Liver (tissue), 8 donors: ENCODE measurements at regions not wholly inside any gene's neighbourhood (a gene's known extent, or its start where the extent isn't known, plus 50 kb on each side); places are given as distances from the start of the nearest gene placed in this dataset.

Source experiments
- DNase-seq: peaks from one replicate; pipeline ENCODE4 v3.0.0-alpha.2; 2017; ENCODE audit warnings: low spot score
- H3K27ac ChIP-seq, 2 donors: one replicate each; pipeline ENCODE4 v1.7.0; 2013; ENCODE audit warnings: inconsistent platforms in 2 of 2, low read length in 2 of 2, control low read depth in 1 of 2, low read depth in 1 of 2, mild to moderate bottlenecking in 1 of 2
- H3K27me3 ChIP-seq, 4 donors: one replicate each; pipeline versions ENCODE4 v1.6.1 to v1.7.0; 2013; ENCODE audit warnings: low read length in 3 of 4, inconsistent platforms in 1 of 4, mild to moderate bottlenecking in 1 of 4, moderate library complexity in 1 of 4; ENCODE audit not compliant: control insufficient read depth in 4 of 4, insufficient read depth in 4 of 4
- H3K36me3 ChIP-seq, 4 donors: one replicate each; pipeline versions ENCODE4 v1.6.1 to v1.7.0; 2013; ENCODE audit warnings: low read length in 3 of 4, mild to moderate bottlenecking in 3 of 4, low read depth in 1 of 4, moderate library complexity in 1 of 4; ENCODE audit not compliant: control insufficient read depth in 4 of 4, insufficient read depth in 3 of 4
- H3K4me1 ChIP-seq, 4 donors: one replicate each; pipeline versions ENCODE4 v1.6.1 to v1.7.0; 2013; ENCODE audit warnings: low read length in 3 of 4, mild to moderate bottlenecking in 3 of 4, moderate library complexity in 1 of 4; ENCODE audit not compliant: control insufficient read depth in 4 of 4, insufficient read depth in 4 of 4
- H3K4me3 ChIP-seq, 3 donors: one replicate each; pipeline versions ENCODE4 v1.6.1 to v1.7.0; 2013; ENCODE audit warnings: low read length in 3 of 3, control low read depth in 1 of 3, low read depth in 1 of 3, mild to moderate bottlenecking in 1 of 3
- H3K9ac ChIP-seq, 2 donors: one replicate each; pipeline ENCODE4 v1.7.0; 2013; ENCODE audit warnings: low read length in 2 of 2, mild to moderate bottlenecking in 2 of 2, moderate library complexity in 2 of 2, control low read depth in 1 of 2, low read depth in 1 of 2
- H3K9me3 ChIP-seq, 4 donors: one replicate each; pipeline versions ENCODE4 v1.6.1 to v1.7.0; 2013; ENCODE audit warnings: low read length in 3 of 4; ENCODE audit not compliant: control insufficient read depth in 4 of 4
- EGR1 ChIP-seq, 2 donors: IDR thresholded peaks; 2 replicates each; pipeline ENCODE4 v1.6.1; 2016 to 2018; ENCODE audit warnings: antibody characterized with exemption in 2 of 2, low read depth in 2 of 2
- FOXA1 ChIP-seq: IDR thresholded peaks from 2 replicates; pipeline ENCODE4 v1.6.1; 2016; ENCODE audit warnings: antibody characterized with exemption
- FOXA2 ChIP-seq: IDR thresholded peaks from 2 replicates; pipeline ENCODE4 v1.6.1; 2016; ENCODE audit warnings: antibody characterized with exemption
- GABPA ChIP-seq, 2 donors: IDR thresholded peaks in 1 of 2; conservative IDR thresholded peaks in 1 of 2; 2 replicates each; pipeline ENCODE4 v1.6.1; 2016; ENCODE audit warnings: antibody characterized with exemption in 2 of 2, mild to moderate bottlenecking in 1 of 2, moderate library complexity in 1 of 2
- HNF4A ChIP-seq, 2 donors: conservative IDR thresholded peaks; 2 replicates each; pipeline ENCODE4 v1.6.1; 2016; ENCODE audit warnings: antibody characterized with exemption in 2 of 2, mild to moderate bottlenecking in 2 of 2
- HNF4G ChIP-seq: IDR thresholded peaks from 2 replicates; pipeline ENCODE4 v1.6.1; 2016; ENCODE audit warnings: antibody characterized with exemption
- JUND ChIP-seq, 2 donors: IDR thresholded peaks; 2 replicates each; pipeline ENCODE4 v1.6.1; 2016; ENCODE audit warnings: antibody characterized with exemption in 2 of 2
- NR2F2 ChIP-seq: IDR thresholded peaks from 2 replicates; pipeline ENCODE4 v1.6.1; 2016; ENCODE audit warnings: antibody characterized with exemption
- RAD21 ChIP-seq, 2 donors: IDR thresholded peaks; 2 replicates each; pipeline ENCODE4 v1.6.1; 2016; ENCODE audit warnings: antibody characterized with exemption in 2 of 2, mild to moderate bottlenecking in 2 of 2
- RXRA ChIP-seq, 2 donors: IDR thresholded peaks; 2 replicates each; pipeline ENCODE4 v1.6.1; 2017 to 2018; ENCODE audit warnings: antibody characterized with exemption in 2 of 2, mild to moderate bottlenecking in 1 of 2
- SP1 ChIP-seq: IDR thresholded peaks from 2 replicates; pipeline ENCODE4 v1.6.1; 2018; ENCODE audit warnings: antibody characterized with exemption, mild to moderate bottlenecking
- TAF1 ChIP-seq: conservative IDR thresholded peaks from 2 replicates; pipeline ENCODE4 v1.6.1; 2016; ENCODE audit warnings: antibody characterized with exemption, mild to moderate bottlenecking
- YY1 ChIP-seq: IDR thresholded peaks from 2 replicates; pipeline ENCODE4 v1.6.1; 2016; ENCODE audit warnings: antibody characterized with exemption, mild to moderate bottlenecking
- WGBS: extraction: QIAGEN DNeasy Blood & Tissue Kit; methylation state at CpG from one replicate; pipeline ENCODE4 v1.1.7; 2013; 5-methylcytosine and 5-hydroxymethylcytosine counted together
- TF ChIP-seq, protein P1 (sequence below): IDR thresholded peaks from 2 replicates; pipeline ENCODE4 v1.6.1; 2016; ENCODE audit warnings: antibody characterized with exemption, mild to moderate bottlenecking
- TF ChIP-seq, protein P2 (sequence below): IDR thresholded peaks from 2 replicates; pipeline ENCODE4 v1.6.1; 2016; ENCODE audit warnings: antibody characterized with exemption
- TF ChIP-seq, protein P3 (sequence below): IDR thresholded peaks from 2 replicates; pipeline ENCODE4 v1.6.1; 2016; ENCODE audit warnings: antibody characterized with exemption
- TF ChIP-seq, protein P4 (sequence below): IDR thresholded peaks from 2 replicates; pipeline ENCODE4 v1.6.1; 2016; ENCODE audit warnings: antibody characterized with exemption
- TF ChIP-seq, protein P5 (sequence below): fragments of 150-350 bp; IDR thresholded peaks from 2 replicates; pipeline ENCODE4 v1.5.1; 2017; ENCODE audit warnings: improper control_type of control experiment, low read depth, low read length; ENCODE audit not compliant: missing input control
- donor health status: healthy.
- donor health status: healthy.
- donor health status: healthy.
- donor health status: healthy.
- donor health status: healthy.

DNA sequence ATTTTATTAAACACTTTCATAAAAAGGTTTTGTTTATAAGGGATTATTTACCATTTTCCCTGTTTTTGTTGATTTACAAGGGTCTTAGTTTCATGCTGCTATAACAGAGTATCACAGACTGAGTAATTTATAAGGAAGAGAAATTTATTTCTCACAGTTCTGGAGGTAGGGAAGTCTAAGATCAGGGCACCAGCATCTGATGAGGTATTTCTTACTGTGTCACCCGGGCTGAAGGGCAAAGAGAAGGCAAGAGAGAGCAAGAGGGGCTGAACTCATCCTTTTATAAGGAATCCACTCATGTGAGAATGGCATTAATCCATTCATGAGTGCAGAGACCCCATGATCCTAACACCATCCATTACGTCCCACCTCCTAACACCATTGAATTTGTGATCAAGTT, 160.0 kb upstream of the SLC39A10 start (continued):
- TF ChIP-seq, protein P1, sequence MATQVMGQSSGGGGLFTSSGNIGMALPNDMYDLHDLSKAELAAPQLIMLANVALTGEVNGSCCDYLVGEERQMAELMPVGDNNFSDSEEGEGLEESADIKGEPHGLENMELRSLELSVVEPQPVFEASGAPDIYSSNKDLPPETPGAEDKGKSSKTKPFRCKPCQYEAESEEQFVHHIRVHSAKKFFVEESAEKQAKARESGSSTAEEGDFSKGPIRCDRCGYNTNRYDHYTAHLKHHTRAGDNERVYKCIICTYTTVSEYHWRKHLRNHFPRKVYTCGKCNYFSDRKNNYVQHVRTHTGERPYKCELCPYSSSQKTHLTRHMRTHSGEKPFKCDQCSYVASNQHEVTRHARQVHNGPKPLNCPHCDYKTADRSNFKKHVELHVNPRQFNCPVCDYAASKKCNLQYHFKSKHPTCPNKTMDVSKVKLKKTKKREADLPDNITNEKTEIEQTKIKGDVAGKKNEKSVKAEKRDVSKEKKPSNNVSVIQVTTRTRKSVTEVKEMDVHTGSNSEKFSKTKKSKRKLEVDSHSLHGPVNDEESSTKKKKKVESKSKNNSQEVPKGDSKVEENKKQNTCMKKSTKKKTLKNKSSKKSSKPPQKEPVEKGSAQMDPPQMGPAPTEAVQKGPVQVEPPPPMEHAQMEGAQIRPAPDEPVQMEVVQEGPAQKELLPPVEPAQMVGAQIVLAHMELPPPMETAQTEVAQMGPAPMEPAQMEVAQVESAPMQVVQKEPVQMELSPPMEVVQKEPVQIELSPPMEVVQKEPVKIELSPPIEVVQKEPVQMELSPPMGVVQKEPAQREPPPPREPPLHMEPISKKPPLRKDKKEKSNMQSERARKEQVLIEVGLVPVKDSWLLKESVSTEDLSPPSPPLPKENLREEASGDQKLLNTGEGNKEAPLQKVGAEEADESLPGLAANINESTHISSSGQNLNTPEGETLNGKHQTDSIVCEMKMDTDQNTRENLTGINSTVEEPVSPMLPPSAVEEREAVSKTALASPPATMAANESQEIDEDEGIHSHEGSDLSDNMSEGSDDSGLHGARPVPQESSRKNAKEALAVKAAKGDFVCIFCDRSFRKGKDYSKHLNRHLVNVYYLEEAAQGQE = no peak
- TF ChIP-seq, protein P2, sequence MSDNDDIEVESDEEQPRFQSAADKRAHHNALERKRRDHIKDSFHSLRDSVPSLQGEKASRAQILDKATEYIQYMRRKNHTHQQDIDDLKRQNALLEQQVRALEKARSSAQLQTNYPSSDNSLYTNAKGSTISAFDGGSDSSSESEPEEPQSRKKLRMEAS = no peak
- TF ChIP-seq GABPA (IDR thresholded peaks at IDR 0.05 in 1 of 2, conservative IDR thresholded peaks at IDR 0.05 in 1 of 2) (no peak), HNF4A (conservative IDR thresholded peaks at IDR 0.05) (no peak), YY1 (no peak)
- TF ChIP-seq, protein P3, sequence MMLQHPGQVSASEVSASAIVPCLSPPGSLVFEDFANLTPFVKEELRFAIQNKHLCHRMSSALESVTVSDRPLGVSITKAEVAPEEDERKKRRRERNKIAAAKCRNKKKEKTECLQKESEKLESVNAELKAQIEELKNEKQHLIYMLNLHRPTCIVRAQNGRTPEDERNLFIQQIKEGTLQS = no peak

DNA sequence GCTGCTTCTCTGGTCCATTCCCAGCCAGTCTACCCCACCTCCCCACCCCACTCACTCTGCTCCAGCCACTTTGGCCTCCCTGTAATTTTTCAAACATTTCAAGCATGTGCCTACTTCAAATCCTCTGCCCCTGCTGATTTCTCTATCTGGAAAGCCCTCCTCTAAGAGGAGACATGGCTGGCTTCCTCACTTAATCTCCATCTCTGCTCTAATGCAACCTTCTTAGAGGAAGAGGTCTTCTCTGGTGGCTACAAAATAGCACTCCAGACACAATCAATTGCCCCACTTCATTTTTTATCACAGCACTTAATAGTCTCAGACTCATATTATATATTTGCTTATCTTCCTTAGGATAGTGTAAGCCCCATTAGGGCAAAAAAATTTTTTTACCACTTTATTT, 161.1 kb upstream of the SLC39A10 start:
- H3K36me3 ChIP-seq = no peaks in the 10 kb centered on the region
- H3K9ac ChIP-seq = no peak overlapping the region
- no peak for DNase-seq
- no peak overlapping the region for H3K4me3 ChIP-seq
- no peaks in the 10 kb centered on the region for H3K4me1 ChIP-seq
- no peaks in the 10 kb centered on the region for H3K9me3 ChIP-seq
- no peak for TF ChIP-seq EGR1 (IDR thresholded peaks at IDR 0.05; ENCODE audit: low read depth in 2 of 2)
- TF ChIP-seq, protein P3 = no peak
- TF ChIP-seq FOXA1 = no peak
- no peak for TF ChIP-seq HNF4G
- no peak for TF ChIP-seq RAD21 (IDR thresholded peaks at IDR 0.05)
- no peak for TF ChIP-seq NR2F2
- no peak for TF ChIP-seq HNF4A (conservative IDR thresholded peaks at IDR 0.05)
- TF ChIP-seq YY1 = no peak
- no peaks in the 10 kb centered on the region for H3K27me3 ChIP-seq
- no peak overlapping the region for H3K27ac ChIP-seq

DNA sequence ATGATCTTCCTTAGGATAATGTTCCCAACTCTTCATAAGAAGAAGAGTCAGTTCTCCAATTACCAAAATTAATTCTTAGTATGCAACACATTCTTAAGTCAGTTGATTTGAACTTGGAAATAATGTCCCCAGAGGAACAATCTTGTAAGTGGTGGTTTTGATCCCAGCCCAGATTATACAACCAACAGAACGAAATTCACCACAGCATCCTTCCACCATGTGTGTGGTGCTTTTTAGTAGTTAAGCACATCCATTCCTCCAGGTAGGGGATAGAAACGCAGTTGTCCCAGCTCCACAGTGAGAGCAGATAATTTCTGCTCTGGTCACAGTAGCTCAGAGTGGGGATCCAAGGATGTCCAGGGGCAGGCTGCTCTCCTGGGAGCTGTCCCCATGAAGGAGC, 161.7 kb upstream of the SLC39A10 start:
- no peak overlapping the region for H3K4me3 ChIP-seq
- H3K27ac ChIP-seq = no peak overlapping the region
- H3K4me1 ChIP-seq = no peaks in the 10 kb centered on the region
- no peak for DNase-seq
- H3K9me3 ChIP-seq = no peaks in the 10 kb centered on the region
- no peak overlapping the region for H3K9ac ChIP-seq
- no peaks in the 10 kb centered on the region for H3K36me3 ChIP-seq
- H3K27me3 ChIP-seq = no peaks in the 10 kb centered on the region
- 74% methylated on average over 2 of the region's 2 CpGs for WGBS
- no peak for TF ChIP-seq YY1
- no peak for TF ChIP-seq GABPA (IDR thresholded peaks at IDR 0.05 in 1 of 2, conservative IDR thresholded peaks at IDR 0.05 in 1 of 2)
- TF ChIP-seq, protein P1 = no peak
- TF ChIP-seq TAF1 = no peak
- TF ChIP-seq JUND (IDR thresholded peaks at IDR 0.05) = no peak
- TF ChIP-seq, protein P4, sequence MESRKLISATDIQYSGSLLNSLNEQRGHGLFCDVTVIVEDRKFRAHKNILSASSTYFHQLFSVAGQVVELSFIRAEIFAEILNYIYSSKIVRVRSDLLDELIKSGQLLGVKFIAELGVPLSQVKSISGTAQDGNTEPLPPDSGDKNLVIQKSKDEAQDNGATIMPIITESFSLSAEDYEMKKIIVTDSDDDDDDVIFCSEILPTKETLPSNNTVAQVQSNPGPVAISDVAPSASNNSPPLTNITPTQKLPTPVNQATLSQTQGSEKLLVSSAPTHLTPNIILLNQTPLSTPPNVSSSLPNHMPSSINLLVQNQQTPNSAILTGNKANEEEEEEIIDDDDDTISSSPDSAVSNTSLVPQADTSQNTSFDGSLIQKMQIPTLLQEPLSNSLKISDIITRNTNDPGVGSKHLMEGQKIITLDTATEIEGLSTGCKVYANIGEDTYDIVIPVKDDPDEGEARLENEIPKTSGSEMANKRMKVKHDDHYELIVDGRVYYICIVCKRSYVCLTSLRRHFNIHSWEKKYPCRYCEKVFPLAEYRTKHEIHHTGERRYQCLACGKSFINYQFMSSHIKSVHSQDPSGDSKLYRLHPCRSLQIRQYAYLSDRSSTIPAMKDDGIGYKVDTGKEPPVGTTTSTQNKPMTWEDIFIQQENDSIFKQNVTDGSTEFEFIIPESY = no peak
- TF ChIP-seq, protein P5, sequence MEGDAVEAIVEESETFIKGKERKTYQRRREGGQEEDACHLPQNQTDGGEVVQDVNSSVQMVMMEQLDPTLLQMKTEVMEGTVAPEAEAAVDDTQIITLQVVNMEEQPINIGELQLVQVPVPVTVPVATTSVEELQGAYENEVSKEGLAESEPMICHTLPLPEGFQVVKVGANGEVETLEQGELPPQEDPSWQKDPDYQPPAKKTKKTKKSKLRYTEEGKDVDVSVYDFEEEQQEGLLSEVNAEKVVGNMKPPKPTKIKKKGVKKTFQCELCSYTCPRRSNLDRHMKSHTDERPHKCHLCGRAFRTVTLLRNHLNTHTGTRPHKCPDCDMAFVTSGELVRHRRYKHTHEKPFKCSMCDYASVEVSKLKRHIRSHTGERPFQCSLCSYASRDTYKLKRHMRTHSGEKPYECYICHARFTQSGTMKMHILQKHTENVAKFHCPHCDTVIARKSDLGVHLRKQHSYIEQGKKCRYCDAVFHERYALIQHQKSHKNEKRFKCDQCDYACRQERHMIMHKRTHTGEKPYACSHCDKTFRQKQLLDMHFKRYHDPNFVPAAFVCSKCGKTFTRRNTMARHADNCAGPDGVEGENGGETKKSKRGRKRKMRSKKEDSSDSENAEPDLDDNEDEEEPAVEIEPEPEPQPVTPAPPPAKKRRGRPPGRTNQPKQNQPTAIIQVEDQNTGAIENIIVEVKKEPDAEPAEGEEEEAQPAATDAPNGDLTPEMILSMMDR = no peak
- no peak for TF ChIP-seq EGR1 (IDR thresholded peaks at IDR 0.05; ENCODE audit: low read depth in 2 of 2)
- no peak for TF ChIP-seq RXRA (IDR thresholded peaks at IDR 0.05)
- TF ChIP-seq FOXA2 = no peak
- no peak for TF ChIP-seq SP1
- TF ChIP-seq HNF4G = no peak
- TF ChIP-seq, protein P2 = no peak
- TF ChIP-seq RAD21 (IDR thresholded peaks at IDR 0.05) = no peak
- TF ChIP-seq, protein P3 = no peak
- no peak for TF ChIP-seq NR2F2
